ENCODE measurements at regions not wholly inside any gene's neighbourhood (a gene's known extent, or its start where the extent isn't known, plus 50 kb on each side); places are given as distances from the start of the nearest gene placed in this dataset.

DNA sequence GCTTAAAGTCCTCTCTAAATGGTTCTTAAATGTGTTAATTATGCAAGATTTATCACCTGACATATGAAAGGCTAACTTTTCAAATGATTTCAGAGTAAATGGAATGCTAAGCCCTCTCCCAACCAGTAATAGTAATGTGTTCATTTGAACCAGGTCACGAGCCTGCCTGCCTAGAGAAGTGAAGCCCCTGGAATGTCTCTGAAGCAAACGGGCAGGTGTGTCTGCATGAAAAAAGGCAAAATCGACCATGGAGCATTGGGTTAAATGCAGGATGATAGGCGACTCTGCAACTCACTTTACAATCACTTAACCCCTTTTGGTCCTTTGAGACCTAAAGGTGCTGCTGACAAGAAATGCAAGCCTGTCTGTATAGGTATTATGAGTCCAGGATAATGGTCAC is 798.4 kb upstream of the ACVR2A start:
- no peaks in the 10 kb centered on the region for H4K20me1 ChIP-seq (replicated peaks; ENCODE audit: insufficient read depth)
- H3K4me2 ChIP-seq, result 0 out of 2 replicates have a peak overlapping the region, but pooled peaks have one; percentile 21
- no peak overlapping the region for H3K27ac Mint-ChIP-seq
- H3K4me3 ChIP-seq, result no peak overlapping the region
- no peaks in the 10 kb centered on the region for H3K27me3 Mint-ChIP-seq (ENCODE audit: insufficient read depth, low read depth, poor library complexity)
- no peaks in the 10 kb centered on the region for H3F3A ChIP-seq (replicated peaks; ENCODE audit: low read depth)
- H3K36me3 Mint-ChIP-seq (ENCODE audit: low read depth), result no peaks in the 10 kb centered on the region
- no peak overlapping the region for H2AFZ ChIP-seq
- H3K27ac ChIP-seq (ENCODE audit: low read depth), result no peak overlapping the region
- H3K9me3 Mint-ChIP-seq, result no peaks in the 10 kb centered on the region
- H3K4me1 Mint-ChIP-seq, result peaks cover 25% of the 10 kb centered on the region
- no peak overlapping the region for H3K4me3 Mint-ChIP-seq
- H3K27me3 ChIP-seq (ENCODE audit: insufficient read depth), result no peaks in the 10 kb centered on the region
- H3K79me2 ChIP-seq (replicated peaks; ENCODE audit: insufficient read depth), result no peaks in the 10 kb centered on the region
- DNase-seq (ENCODE audit: low spot score), result peak; percentile 52
- ATAC-seq, result peak; percentile 74
- no peaks in the 10 kb centered on the region for H3K36me3 ChIP-seq (ENCODE audit: insufficient read depth)
- TF ChIP-seq ZNF114 (CRISPR knock-in tag; IDR thresholded peaks at IDR 0.05) (no peak), POLR2AphosphoS5 (IDR thresholded peaks at IDR 0.05; ENCODE audit: low read depth) (no peak)
- TF ChIP-seq, protein P1, sequence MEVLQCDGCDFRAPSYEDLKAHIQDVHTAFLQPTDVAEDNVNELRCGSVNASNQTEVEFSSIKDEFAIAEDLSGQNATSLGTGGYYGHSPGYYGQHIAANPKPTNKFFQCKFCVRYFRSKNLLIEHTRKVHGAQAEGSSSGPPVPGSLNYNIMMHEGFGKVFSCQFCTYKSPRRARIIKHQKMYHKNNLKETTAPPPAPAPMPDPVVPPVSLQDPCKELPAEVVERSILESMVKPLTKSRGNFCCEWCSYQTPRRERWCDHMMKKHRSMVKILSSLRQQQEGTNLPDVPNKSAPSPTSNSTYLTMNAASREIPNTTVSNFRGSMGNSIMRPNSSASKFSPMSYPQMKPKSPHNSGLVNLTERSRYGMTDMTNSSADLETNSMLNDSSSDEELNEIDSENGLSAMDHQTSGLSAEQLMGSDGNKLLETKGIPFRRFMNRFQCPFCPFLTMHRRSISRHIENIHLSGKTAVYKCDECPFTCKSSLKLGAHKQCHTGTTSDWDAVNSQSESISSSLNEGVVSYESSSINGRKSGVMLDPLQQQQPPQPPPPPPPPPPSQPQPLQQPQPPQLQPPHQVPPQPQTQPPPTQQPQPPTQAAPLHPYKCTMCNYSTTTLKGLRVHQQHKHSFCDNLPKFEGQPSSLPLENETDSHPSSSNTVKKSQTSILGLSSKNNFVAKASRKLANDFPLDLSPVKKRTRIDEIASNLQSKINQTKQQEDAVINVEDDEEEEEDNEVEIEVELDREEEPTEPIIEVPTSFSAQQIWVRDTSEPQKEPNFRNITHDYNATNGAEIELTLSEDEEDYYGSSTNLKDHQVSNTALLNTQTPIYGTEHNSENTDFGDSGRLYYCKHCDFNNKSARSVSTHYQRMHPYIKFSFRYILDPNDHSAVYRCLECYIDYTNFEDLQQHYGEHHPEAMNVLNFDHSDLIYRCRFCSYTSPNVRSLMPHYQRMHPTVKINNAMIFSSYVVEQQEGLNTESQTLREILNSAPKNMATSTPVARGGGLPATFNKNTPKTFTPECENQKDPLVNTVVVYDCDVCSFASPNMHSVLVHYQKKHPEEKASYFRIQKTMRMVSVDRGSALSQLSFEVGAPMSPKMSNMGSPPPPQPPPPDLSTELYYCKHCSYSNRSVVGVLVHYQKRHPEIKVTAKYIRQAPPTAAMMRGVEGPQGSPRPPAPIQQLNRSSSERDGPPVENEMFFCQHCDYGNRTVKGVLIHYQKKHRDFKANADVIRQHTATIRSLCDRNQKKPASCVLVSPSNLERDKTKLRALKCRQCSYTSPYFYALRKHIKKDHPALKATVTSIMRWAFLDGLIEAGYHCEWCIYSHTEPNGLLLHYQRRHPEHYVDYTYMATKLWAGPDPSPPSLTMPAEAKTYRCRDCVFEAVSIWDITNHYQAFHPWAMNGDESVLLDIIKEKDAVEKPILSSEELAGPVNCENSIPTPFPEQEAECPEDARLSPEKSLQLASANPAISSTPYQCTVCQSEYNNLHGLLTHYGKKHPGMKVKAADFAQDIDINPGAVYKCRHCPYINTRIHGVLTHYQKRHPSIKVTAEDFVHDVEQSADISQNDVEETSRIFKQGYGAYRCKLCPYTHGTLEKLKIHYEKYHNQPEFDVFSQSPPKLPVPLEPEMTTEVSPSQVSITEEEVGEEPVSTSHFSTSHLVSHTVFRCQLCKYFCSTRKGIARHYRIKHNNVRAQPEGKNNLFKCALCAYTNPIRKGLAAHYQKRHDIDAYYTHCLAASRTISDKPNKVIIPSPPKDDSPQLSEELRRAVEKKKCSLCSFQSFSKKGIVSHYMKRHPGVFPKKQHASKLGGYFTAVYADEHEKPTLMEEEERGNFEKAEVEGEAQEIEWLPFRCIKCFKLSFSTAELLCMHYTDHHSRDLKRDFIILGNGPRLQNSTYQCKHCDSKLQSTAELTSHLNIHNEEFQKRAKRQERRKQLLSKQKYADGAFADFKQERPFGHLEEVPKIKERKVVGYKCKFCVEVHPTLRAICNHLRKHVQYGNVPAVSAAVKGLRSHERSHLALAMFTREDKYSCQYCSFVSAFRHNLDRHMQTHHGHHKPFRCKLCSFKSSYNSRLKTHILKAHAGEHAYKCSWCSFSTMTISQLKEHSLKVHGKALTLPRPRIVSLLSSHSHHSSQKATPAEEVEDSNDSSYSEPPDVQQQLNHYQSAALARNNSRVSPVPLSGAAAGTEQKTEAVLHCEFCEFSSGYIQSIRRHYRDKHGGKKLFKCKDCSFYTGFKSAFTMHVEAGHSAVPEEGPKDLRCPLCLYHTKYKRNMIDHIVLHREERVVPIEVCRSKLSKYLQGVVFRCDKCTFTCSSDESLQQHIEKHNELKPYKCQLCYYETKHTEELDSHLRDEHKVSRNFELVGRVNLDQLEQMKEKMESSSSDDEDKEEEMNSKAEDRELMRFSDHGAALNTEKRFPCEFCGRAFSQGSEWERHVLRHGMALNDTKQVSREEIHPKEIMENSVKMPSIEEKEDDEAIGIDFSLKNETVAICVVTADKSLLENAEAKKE (CRISPR knock-in tag; IDR thresholded peaks at IDR 0.05), result peak; percentile 26; the same call in 1 of the 2 replicates
- TF ChIP-seq, protein P2, sequence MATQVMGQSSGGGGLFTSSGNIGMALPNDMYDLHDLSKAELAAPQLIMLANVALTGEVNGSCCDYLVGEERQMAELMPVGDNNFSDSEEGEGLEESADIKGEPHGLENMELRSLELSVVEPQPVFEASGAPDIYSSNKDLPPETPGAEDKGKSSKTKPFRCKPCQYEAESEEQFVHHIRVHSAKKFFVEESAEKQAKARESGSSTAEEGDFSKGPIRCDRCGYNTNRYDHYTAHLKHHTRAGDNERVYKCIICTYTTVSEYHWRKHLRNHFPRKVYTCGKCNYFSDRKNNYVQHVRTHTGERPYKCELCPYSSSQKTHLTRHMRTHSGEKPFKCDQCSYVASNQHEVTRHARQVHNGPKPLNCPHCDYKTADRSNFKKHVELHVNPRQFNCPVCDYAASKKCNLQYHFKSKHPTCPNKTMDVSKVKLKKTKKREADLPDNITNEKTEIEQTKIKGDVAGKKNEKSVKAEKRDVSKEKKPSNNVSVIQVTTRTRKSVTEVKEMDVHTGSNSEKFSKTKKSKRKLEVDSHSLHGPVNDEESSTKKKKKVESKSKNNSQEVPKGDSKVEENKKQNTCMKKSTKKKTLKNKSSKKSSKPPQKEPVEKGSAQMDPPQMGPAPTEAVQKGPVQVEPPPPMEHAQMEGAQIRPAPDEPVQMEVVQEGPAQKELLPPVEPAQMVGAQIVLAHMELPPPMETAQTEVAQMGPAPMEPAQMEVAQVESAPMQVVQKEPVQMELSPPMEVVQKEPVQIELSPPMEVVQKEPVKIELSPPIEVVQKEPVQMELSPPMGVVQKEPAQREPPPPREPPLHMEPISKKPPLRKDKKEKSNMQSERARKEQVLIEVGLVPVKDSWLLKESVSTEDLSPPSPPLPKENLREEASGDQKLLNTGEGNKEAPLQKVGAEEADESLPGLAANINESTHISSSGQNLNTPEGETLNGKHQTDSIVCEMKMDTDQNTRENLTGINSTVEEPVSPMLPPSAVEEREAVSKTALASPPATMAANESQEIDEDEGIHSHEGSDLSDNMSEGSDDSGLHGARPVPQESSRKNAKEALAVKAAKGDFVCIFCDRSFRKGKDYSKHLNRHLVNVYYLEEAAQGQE (IDR thresholded peaks at IDR 0.05; ENCODE audit: unreplicated experiment), result no peak
- no peaks in the 10 kb centered on the region for H3K9me2 ChIP-seq (ENCODE audit: insufficient read depth)
- 0 out of 2 replicates have a peak, but pooled peaks cover 7% of the 10 kb centered on the region for H3K4me1 ChIP-seq (ENCODE audit: insufficient read depth)

Measured in GM23338 (cell line).